IMR-90 (cell line): ENCODE measurements at regions not wholly inside any gene's neighbourhood (a gene's known extent, or its start where the extent isn't known, plus 50 kb on each side); places are given as distances from the start of the nearest gene placed in this dataset.

Source experiments
- ATAC-seq: fragments of 200-7000 bp; cut with Tn5 transposase; 2 replicates; pipeline ENCODE4 v1.9.1; 2020; ENCODE audit warnings: low read depth, mild to moderate bottlenecking, moderate library complexity
- BruUV-seq: library from RNA; stranded (reverse); fragments of 400-500 nt; replicated peaks from 2 replicates; lab custom pipeline; 2021; lab: Mats Ljungman, UMichigan
- CTCF ChIA-PET: fragments of 300-600 bp; formaldehyde crosslinking; extraction: SDS; loops from one replicate; lab custom pipeline; 2021; ENCODE audit warnings: antibody characterized with exemption; lab: Yijun Ruan, JAX
- POLR2A ChIA-PET: fragments of 300-600 bp; sonication (Branson Sonifier 250); formaldehyde crosslinking; loops from one replicate; lab custom pipeline; 2022; ENCODE audit warnings: antibody characterized with exemption; ENCODE audit not compliant: unreplicated experiment; lab: Charles Lee
- DNase-seq: peaks from one replicate; pipeline ENCODE4 v3.0.0; 2013
- H2AFZ ChIP-seq: replicated peaks from 2 replicates; pipeline ENCODE3; 2013; ENCODE audit warnings: low read length, mild to moderate bottlenecking; ENCODE audit not compliant: poor library complexity
- H2AK5ac ChIP-seq: 2 replicates; pipeline ENCODE4 v1.6.1; 2013; ENCODE audit warnings: low read depth, low read length, inconsistent platforms
- H2AK9ac ChIP-seq: replicated peaks from 2 replicates; pipeline ENCODE3; 2013; ENCODE audit warnings: mild to moderate bottlenecking, low read depth, low read length, moderate library complexity; ENCODE audit not compliant: poor library complexity
- H2BK120ac ChIP-seq: 2 replicates; pipeline ENCODE4 v1.6.1; 2013; ENCODE audit warnings: low read depth, low read length, inconsistent platforms
- H2BK15ac ChIP-seq: 3 replicates; pipeline ENCODE4 v1.6.1; 2013; ENCODE audit warnings: low read depth, low read length, inconsistent platforms
- H2BK20ac ChIP-seq: 2 replicates; pipeline ENCODE4 v1.6.1; 2013; ENCODE audit warnings: low read depth, mild to moderate bottlenecking, inconsistent platforms, low read length, moderate library complexity
- H2BK5ac ChIP-seq: 2 replicates; pipeline ENCODE4 v1.6.1; 2013; ENCODE audit warnings: mild to moderate bottlenecking, low read depth, low read length, inconsistent platforms; ENCODE audit not compliant: poor library complexity, severe bottlenecking
- H3K14ac ChIP-seq: replicated peaks from 2 replicates; pipeline ENCODE4 v1.6.1; 2013; ENCODE audit warnings: low read depth, low read length, inconsistent platforms
- H3K18ac ChIP-seq: 2 replicates; pipeline ENCODE4 v1.6.1; 2013; ENCODE audit warnings: low read depth, low read length, control low read depth
- H3K23ac ChIP-seq: 2 replicates; pipeline ENCODE4 v1.6.1; 2013; ENCODE audit warnings: low read depth, low read length, inconsistent platforms
- H3K27ac ChIP-seq: 2 replicates; pipeline ENCODE4 v1.5.1; 2013; ENCODE audit warnings: mild to moderate bottlenecking, control low read depth, low read length; ENCODE audit not compliant: insufficient read depth
- H3K27me3 ChIP-seq: 2 replicates; pipeline ENCODE4 v1.6.1; 2013; ENCODE audit warnings: low read length; ENCODE audit not compliant: control insufficient read depth, insufficient read depth
- H3K36me3 ChIP-seq: 2 replicates; pipeline ENCODE4 v1.6.1; 2013; ENCODE audit warnings: low read length, mixed read lengths; ENCODE audit not compliant: control insufficient read depth, insufficient read depth
- H3K4ac ChIP-seq: 2 replicates; pipeline ENCODE4 v1.6.1; 2013; ENCODE audit warnings: low read depth, low read length, inconsistent platforms
- H3K4me1 ChIP-seq: 2 replicates; pipeline ENCODE4 v1.6.1; 2013; ENCODE audit warnings: low read length, mixed read lengths; ENCODE audit not compliant: control insufficient read depth, insufficient read depth
- H3K4me2 ChIP-seq: 2 replicates; pipeline ENCODE4 v1.6.1; 2013; ENCODE audit warnings: low read depth, mild to moderate bottlenecking, control low read depth, low read length, moderate library complexity
- H3K4me3 ChIP-seq: 2 replicates; pipeline ENCODE4 v1.5.1; 2013; ENCODE audit warnings: low read depth, mild to moderate bottlenecking, control low read depth, low read length, moderate library complexity; ENCODE audit not compliant: insufficient read depth
- H3K56ac ChIP-seq: 2 replicates; pipeline ENCODE4 v1.6.1; 2013; ENCODE audit warnings: low read length, inconsistent platforms; ENCODE audit not compliant: insufficient read depth; ENCODE audit errors: extremely low read depth
- H3K79me1 ChIP-seq, 2 experiments: 2 replicates each; pipeline ENCODE4 v1.6.1; 2013; ENCODE audit warnings: low read length in 2 of 2, inconsistent platforms in 1 of 2, low read depth in 1 of 2
- H3K9ac ChIP-seq: 2 replicates; pipeline ENCODE4 v1.6.1; 2013; ENCODE audit warnings: low read depth, low read length, control low read depth
- H3K9me1 ChIP-seq: 2 replicates; pipeline ENCODE4 v1.6.1; 2013; ENCODE audit warnings: low read length, inconsistent platforms; ENCODE audit not compliant: insufficient read depth
- H3K9me3 ChIP-seq: 2 replicates; pipeline ENCODE4 v1.6.1; 2013; ENCODE audit warnings: low read length; ENCODE audit not compliant: control insufficient read depth, insufficient read depth
- H4K20me1 ChIP-seq: 2 replicates; pipeline ENCODE4 v1.6.1; 2013; ENCODE audit warnings: low read length, inconsistent platforms; ENCODE audit not compliant: insufficient read depth
- H4K5ac ChIP-seq: 2 replicates; pipeline ENCODE4 v1.6.1; 2013; ENCODE audit warnings: mild to moderate bottlenecking, low read depth, low read length, control low read depth
- H4K8ac ChIP-seq, 2 experiments: 2 replicates each; pipeline ENCODE4 v1.6.1; 2013; ENCODE audit warnings: low read depth in 2 of 2, low read length in 2 of 2, control low read depth in 1 of 2, inconsistent platforms in 1 of 2
- H4K91ac ChIP-seq: 2 replicates; pipeline ENCODE4 v1.6.1; 2013; ENCODE audit warnings: low read depth, low read length, inconsistent platforms; ENCODE audit not compliant: insufficient read depth
- MAFK ChIP-seq: IDR thresholded peaks from 2 replicates; pipeline ENCODE4 v1.6.1; 2012; ENCODE audit warnings: low read depth, low read length, improper control_type of control experiment
- RCOR1 ChIP-seq: IDR thresholded peaks from 2 replicates; pipeline ENCODE4 v1.6.1; 2012; ENCODE audit warnings: mild to moderate bottlenecking, low read length, improper control_type of control experiment; ENCODE audit not compliant: insufficient replicate concordance
- WGBS, 2 experiments: methylation state at CpG; one replicate each; pipeline versions ENCODE4 v1.1.5 to v1.1.7; 2013; ENCODE audit warnings: missing lambda C conversion rate in 2 of 2; ENCODE audit not compliant: insufficient read length in 1 of 2; ENCODE audit errors: extremely low coverage in 2 of 2; 5-methylcytosine and 5-hydroxymethylcytosine counted together
- dilution Hi-C: fragments of 300-500 bp; cut with HindIII; formaldehyde crosslinking; loops from one replicate; pipeline ENCODE4 v1.14.3; 2018; ENCODE audit warnings: low sequenced_read_pairs; ENCODE audit not compliant: unreplicated experiment
- in situ Hi-C: fragments of 300-500 bp; cut with MboI; formaldehyde crosslinking; loops from 3 replicates; pipeline ENCODE4 v1.14.3; 2019; ENCODE audit warnings: low sequenced_read_pairs, inconsistent platforms, mixed read lengths
- intact Hi-C: fragments of 100-400 bp; cut with micrococcal nuclease; formaldehyde crosslinking; loops from 2 replicates; pipeline ENCODE4 v1.10.0; 2022
- TF ChIP-seq, protein P1 (sequence below): fragments of 150-350 bp; IDR thresholded peaks from 2 replicates; pipeline ENCODE4 v1.6.1; 2017; ENCODE audit warnings: mild to moderate bottlenecking, antibody characterized with exemption, low read length, low read depth

DNA sequence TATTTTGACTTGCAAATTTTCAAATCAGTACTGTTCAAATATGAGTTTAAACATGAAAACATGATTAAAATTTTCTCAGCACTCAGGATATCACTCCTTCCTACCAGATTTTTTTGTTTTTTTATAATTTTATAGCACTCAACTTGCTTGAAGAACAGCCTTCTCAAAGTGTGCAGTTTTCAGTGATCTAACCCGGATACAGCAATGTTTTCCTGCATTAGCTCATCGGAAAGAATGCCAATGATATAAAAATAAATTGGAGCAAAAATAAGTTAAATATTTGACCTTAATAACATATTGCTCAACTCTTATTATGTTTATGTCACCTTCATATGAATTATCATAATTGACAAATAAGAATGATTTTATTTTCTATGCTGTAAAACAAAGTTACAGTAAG is 766.8 kb downstream of the USP25 start:
- POLR2A ChIA-PET = no interaction called here
- dilution Hi-C loops = no loop called here

More for the DNA sequence above, 766.8 kb downstream of the USP25 start:
- no peak overlapping the region for H3K14ac ChIP-seq
- DNase-seq (no peak), ATAC-seq (no peak)
- H2BK20ac ChIP-seq = no peak overlapping the region
- no peak overlapping the region for H2AFZ ChIP-seq
- no peaks in the 10 kb centered on the region for H3K9me3 ChIP-seq
- intact Hi-C loops (no loop called here), in situ Hi-C loops (no loop called here)
- no peaks in the 10 kb centered on the region for H4K20me1 ChIP-seq
- H2AK9ac ChIP-seq = no peak overlapping the region
- no peak overlapping the region for H3K23ac ChIP-seq
- H4K8ac ChIP-seq = no peak overlapping the region
- H3K9me1 ChIP-seq = no peaks in the 10 kb centered on the region
- no peak overlapping the region for H3K4ac ChIP-seq
- no peak overlapping the region for H3K4me3 ChIP-seq
- CTCF ChIA-PET = interaction anchor here (0.8 kb wide), 1 partner anchor 20 kb away, joined by 3 read pairs; no protein-coding TSS in a partner anchor
- no peaks in the 10 kb centered on the region for H3K36me3 ChIP-seq
- H3K4me2 ChIP-seq = no peak overlapping the region
- H4K5ac ChIP-seq = no peak overlapping the region
- WGBS, 2 experiments = no CpG with 5 or more reads among the region's 2 CpGs
- H3K56ac ChIP-seq = no peak overlapping the region
- no peak overlapping the region for H2BK120ac ChIP-seq
- no peaks in the 10 kb centered on the region for H3K27me3 ChIP-seq
- TF ChIP-seq, protein P1, sequence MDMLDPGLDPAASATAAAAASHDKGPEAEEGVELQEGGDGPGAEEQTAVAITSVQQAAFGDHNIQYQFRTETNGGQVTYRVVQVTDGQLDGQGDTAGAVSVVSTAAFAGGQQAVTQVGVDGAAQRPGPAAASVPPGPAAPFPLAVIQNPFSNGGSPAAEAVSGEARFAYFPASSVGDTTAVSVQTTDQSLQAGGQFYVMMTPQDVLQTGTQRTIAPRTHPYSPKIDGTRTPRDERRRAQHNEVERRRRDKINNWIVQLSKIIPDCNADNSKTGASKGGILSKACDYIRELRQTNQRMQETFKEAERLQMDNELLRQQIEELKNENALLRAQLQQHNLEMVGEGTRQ = no peak
- TF ChIP-seq MAFK = no peak
- TF ChIP-seq RCOR1 = no peak
- no peaks in the 10 kb centered on the region for H3K79me1 ChIP-seq
- H2AK5ac ChIP-seq = no peak overlapping the region
- no peak overlapping the region for H3K27ac ChIP-seq
- no peak overlapping the region for H2BK15ac ChIP-seq
- H3K4me1 ChIP-seq = no peaks in the 10 kb centered on the region
- H2BK5ac ChIP-seq = no peak overlapping the region
- no peak overlapping the region for H4K91ac ChIP-seq
- no peak overlapping the region for H3K9ac ChIP-seq
- H3K18ac ChIP-seq = no peak overlapping the region
- no TSS peak for BruUV-seq
